ENCODE measurements at regions not wholly inside any gene's neighbourhood (a gene's known extent, or its start where the extent isn't known, plus 50 kb on each side); places are given as distances from the start of the nearest gene placed in this dataset.

DNA sequence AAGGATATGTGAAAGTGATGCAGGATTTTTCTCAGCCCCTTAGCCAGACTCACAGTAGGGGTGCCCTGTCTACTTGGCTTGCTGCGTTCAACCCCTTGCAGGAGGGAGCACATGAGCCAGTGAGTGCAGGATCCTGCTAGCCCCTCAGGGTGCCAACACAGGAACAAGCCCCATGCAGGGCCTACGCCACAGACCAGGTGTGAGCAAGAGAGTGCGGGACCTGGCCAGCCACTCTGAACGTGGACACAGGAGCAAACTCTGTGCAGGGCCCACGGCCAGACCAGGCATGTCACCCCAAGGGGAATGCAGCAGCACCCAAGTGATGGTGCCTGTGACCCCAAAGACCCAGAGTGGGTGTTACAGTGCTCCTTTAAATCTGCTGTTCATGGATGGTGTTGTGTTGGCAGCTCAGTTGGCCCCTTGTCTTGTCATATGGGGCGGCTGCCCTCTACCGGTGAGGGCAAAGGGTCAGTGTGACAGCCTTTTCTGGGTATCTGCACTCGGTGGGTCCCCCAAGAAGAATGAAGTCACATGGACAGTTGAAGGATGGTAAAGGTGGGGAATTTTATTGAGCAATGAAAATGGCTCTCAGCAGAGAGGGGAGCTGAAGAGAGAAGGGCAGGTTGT lies 188.4 kb upstream of the MAOA start:
- Histone ChIP-seq H3K9me3 (no peaks in the 10 kb centered on the region), H3K36me3 (no peaks in the 10 kb centered on the region), H3K4me3 (no peak overlapping the region), H3K27me3 (no peaks in the 10 kb centered on the region), H3K4me1 (no peaks in the 10 kb centered on the region), H3K27ac (no peak overlapping the region)
- no peak for DNase-seq (ENCODE audit: low spot score in 2 of 2)
- TF ChIP-seq, protein P1, sequence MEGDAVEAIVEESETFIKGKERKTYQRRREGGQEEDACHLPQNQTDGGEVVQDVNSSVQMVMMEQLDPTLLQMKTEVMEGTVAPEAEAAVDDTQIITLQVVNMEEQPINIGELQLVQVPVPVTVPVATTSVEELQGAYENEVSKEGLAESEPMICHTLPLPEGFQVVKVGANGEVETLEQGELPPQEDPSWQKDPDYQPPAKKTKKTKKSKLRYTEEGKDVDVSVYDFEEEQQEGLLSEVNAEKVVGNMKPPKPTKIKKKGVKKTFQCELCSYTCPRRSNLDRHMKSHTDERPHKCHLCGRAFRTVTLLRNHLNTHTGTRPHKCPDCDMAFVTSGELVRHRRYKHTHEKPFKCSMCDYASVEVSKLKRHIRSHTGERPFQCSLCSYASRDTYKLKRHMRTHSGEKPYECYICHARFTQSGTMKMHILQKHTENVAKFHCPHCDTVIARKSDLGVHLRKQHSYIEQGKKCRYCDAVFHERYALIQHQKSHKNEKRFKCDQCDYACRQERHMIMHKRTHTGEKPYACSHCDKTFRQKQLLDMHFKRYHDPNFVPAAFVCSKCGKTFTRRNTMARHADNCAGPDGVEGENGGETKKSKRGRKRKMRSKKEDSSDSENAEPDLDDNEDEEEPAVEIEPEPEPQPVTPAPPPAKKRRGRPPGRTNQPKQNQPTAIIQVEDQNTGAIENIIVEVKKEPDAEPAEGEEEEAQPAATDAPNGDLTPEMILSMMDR (IDR thresholded peaks at IDR 0.05): no peak
- intact Hi-C loops (cut with DNase I): no loop called here

DNA sequence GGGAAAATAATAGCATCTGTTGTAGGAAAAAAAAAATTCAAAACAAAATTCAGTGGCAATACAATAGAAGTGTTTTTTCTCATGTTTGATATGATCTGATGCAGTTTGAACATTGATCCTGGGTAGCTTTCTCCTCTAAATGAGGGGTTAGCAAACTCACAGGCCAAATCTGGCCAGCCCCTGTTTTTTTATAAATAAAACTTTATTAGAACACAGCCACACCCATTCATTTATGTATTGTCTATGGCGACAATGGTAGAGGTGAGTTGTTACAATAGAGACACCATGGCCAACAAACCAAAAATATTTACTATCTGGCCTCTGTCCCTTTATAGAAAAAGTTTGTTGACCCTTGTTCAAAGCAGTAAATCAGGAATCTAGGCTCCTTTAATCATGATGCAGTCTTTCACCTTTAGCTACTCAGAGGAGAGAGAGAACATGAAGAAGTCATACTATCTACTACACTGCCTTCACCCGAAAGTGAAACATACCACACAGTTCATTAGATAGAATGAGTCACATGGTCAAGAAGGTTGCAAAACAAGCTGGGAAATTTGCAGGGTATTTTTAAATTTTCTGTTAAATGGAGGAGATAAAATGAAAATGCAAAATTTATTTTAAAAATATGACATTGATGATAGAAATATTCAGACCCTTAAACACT lies 186.6 kb upstream of the MAOA start:
- Histone ChIP-seq H3K4me1 (no peaks in the 10 kb centered on the region), H3K36me3 (no peaks in the 10 kb centered on the region), H3K27me3 (no peaks in the 10 kb centered on the region), H3K27ac (no peak overlapping the region), H3K4me3 (no peak overlapping the region), H3K9me3 (no peaks in the 10 kb centered on the region)
- TF ChIP-seq, protein P1 (IDR thresholded peaks at IDR 0.05): no peak
- intact Hi-C loops (cut with DNase I): no loop called here
- DNase-seq (ENCODE audit: low spot score in 2 of 2): no peak

DNA sequence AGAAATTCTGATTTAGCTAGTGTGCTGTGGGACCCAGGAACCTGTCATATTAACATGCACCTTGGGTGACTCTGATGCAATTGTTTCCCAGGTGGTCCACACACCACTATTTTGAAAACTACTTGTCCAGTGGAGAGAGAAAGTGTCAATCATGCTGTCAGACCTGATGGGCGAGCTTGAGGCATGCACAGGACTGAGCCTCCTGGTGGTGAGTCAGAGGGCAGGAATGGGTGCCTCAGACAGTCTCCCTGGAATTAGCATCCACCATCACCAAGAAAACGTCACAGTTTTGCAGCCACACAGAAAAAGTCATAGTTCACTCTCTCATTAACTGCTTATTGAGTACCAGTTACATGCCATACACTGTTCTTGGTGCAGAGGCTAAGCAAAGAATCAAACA lies 181.8 kb upstream of the MAOA start:
- H3K4me3 ChIP-seq: no peak overlapping the region
- H3K27ac ChIP-seq: no peak overlapping the region
- DNase-seq (ENCODE audit: low spot score in 2 of 2): no peak
- H3K27me3 ChIP-seq: no peaks in the 10 kb centered on the region
- TF ChIP-seq, protein P1 (IDR thresholded peaks at IDR 0.05): no peak
- intact Hi-C loops (cut with DNase I): no loop called here
- H3K9me3 ChIP-seq: no peaks in the 10 kb centered on the region
- H3K4me1 ChIP-seq: no peaks in the 10 kb centered on the region
- no peaks in the 10 kb centered on the region for H3K36me3 ChIP-seq

DNA sequence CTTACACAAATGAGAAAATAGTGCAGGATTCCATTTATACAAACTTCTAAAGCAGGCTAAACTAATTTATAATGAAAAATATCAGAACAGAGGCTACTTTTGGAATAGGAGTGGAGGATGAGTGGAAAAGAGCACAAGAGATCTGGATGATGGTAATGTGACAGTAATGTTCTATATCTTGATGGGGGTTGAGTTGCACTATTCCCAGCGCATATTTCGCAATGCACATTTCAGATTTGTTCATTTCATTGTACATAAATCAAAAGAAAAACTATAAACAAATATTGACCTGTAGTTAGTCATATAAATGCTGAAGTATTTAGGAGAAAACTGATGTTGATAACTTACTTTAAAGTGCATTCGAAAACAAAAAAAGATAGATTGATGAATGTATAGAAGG lies 177.0 kb upstream of the MAOA start:
- DNase-seq (ENCODE audit: low spot score in 2 of 2): no peak
- Histone ChIP-seq H3K27me3 (no peaks in the 10 kb centered on the region), H3K4me1 (no peaks in the 10 kb centered on the region), H3K36me3 (no peaks in the 10 kb centered on the region), H3K9me3 (no peaks in the 10 kb centered on the region), H3K27ac (no peak overlapping the region), H3K4me3 (no peak overlapping the region)
- intact Hi-C loops (cut with DNase I): no loop called here
- TF ChIP-seq, protein P1 (IDR thresholded peaks at IDR 0.05): no peak

DNA sequence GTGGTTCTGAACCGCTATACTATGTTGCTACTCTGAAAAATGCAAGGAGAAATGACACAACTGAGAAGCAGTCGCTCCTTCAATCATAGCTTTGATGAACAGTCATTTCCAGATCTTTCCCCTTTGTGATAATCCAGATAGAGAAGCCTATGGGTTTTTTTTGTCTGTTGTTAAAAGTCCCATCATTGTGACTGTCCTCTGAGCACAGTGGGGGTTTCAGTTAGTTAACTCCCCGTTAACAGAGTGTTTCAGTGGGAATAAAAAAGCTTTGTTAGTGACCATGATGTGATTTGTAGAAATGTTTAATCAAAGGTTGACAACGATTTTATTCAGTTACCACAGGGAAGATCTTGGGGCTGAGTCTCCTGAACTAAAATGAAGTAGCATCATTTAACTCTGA lies 176.2 kb upstream of the MAOA start:
- intact Hi-C loops (cut with DNase I): no loop called here

More for the DNA sequence above, 176.2 kb upstream of the MAOA start:
- Histone ChIP-seq H3K4me1 (no peaks in the 10 kb centered on the region), H3K27me3 (no peaks in the 10 kb centered on the region), H3K36me3 (no peaks in the 10 kb centered on the region), H3K27ac (no peak overlapping the region), H3K9me3 (no peaks in the 10 kb centered on the region), H3K4me3 (no peak overlapping the region)
- TF ChIP-seq, protein P1 (IDR thresholded peaks at IDR 0.05): no peak
- no peak for DNase-seq (ENCODE audit: low spot score in 2 of 2)

Measured in ascending aorta (tissue), 2 donors.